GM12878 (cell line): ENCODE measurements at regions not wholly inside any gene's neighbourhood (a gene's known extent, or its start where the extent isn't known, plus 50 kb on each side); places are given as distances from the start of the nearest gene placed in this dataset.

Experiments
- ATAC-seq: fragments of 200-7000 bp; cut with Tn5 transposase; 3 replicates; pipeline ENCODE4 v1.9.1; 2020; ENCODE audit warnings: mild to moderate bottlenecking, moderate library complexity
- BruUV-seq: library from RNA; stranded (reverse); fragments of 400-500 nt; replicated peaks from 2 replicates; lab custom pipeline; 2021; lab: Mats Ljungman, UMichigan
- CTCF ChIA-PET: fragments of 300-600 bp; sonication (Branson Sonifier 250); formaldehyde crosslinking; extraction: SDS; loops from one replicate; lab custom pipeline; 2021; ENCODE audit warnings: inconsistent platforms; lab: Yijun Ruan, JAX
- POLR2A ChIA-PET: fragments of 350-600 bp; formaldehyde crosslinking; extraction: SDS; loops from one replicate; lab custom pipeline; 2021; ENCODE audit warnings: inconsistent platforms; lab: Charles Lee
- RAD21 ChIA-PET: fragments of 300-600 bp; sonication (Branson Sonifier 250); formaldehyde crosslinking; loops from one replicate; lab custom pipeline; 2023; ENCODE audit warnings: antibody characterized with exemption; ENCODE audit not compliant: unreplicated experiment; lab: Charles Lee
- SMC1A ChIA-PET: fragments of 300-600 bp; sonication (Branson Sonifier 250); formaldehyde crosslinking; loops from one replicate; lab custom pipeline; 2023; ENCODE audit not compliant: unreplicated experiment, uncharacterized antibody; lab: Charles Lee
- DNase-seq: peaks from one replicate; pipeline ENCODE4 v3.0.0-alpha.2; 2011; ENCODE audit warnings: low read depth, low spot score
- FAIRE-seq: peaks from 3 replicates; lab custom pipeline; 2011; peaks lifted over from hg19 to GRCh38; lab: Jason Lieb, UNC
- H2AFZ ChIP-seq: 2 replicates; pipeline ENCODE4 v1.6.0; 2011; ENCODE audit warnings: low read depth, low read length, control low read depth; ENCODE audit not compliant: control insufficient read depth
- H3K27ac ChIP-seq: 2 replicates; pipeline ENCODE4 v1.5.1; 2011; ENCODE audit warnings: control low read depth; ENCODE audit not compliant: control insufficient read depth, insufficient read depth
- H3K27me3 ChIP-seq, 2 experiments: replicated peaks in 1 of 2; 2 replicates each; pipeline versions ENCODE4 v1.6.0 to v1.6.1; 2011; ENCODE audit warnings: low read length in 1 of 2; ENCODE audit not compliant: control insufficient read depth in 2 of 2, insufficient read depth in 2 of 2
- H3K36me3 ChIP-seq, 2 experiments: 2 replicates each; pipeline ENCODE4 v1.5.1; 2011; ENCODE audit warnings: low read length in 1 of 2; ENCODE audit not compliant: control insufficient read depth in 2 of 2, insufficient read depth in 2 of 2
- H3K4me1 ChIP-seq: 2 replicates; pipeline ENCODE4 v1.6.1; 2011; ENCODE audit warnings: mild to moderate bottlenecking, low read length, moderate library complexity, mixed read lengths; ENCODE audit not compliant: control insufficient read depth, insufficient read depth
- H3K4me2 ChIP-seq: 2 replicates; pipeline ENCODE4 v1.6.0; 2011; ENCODE audit warnings: control low read depth; ENCODE audit not compliant: control insufficient read depth, insufficient read depth
- H3K4me3 ChIP-seq: fragments of 200-600 bp; sonication (generic); 2 replicates; pipeline ENCODE4 v1.5.1; 2016
- H3K79me2 ChIP-seq: 2 replicates; pipeline ENCODE4 v1.6.0; 2011; ENCODE audit warnings: low read length; ENCODE audit not compliant: control insufficient read depth, insufficient read depth
- H3K9ac ChIP-seq: 2 replicates; pipeline ENCODE4 v1.8.0; 2011; ENCODE audit warnings: low read length, control low read depth, mixed read lengths; ENCODE audit not compliant: control insufficient read depth, insufficient read depth
- H3K9me3 ChIP-seq: replicated peaks from 3 replicates; pipeline ENCODE4 v1.5.1; 2011; ENCODE audit warnings: mild to moderate bottlenecking, low read length; ENCODE audit not compliant: control insufficient read depth, insufficient read depth
- H4K20me1 ChIP-seq: 2 replicates; pipeline ENCODE4 v1.6.0; 2011; ENCODE audit not compliant: control insufficient read depth, insufficient read depth
- BCL3 ChIP-seq: IDR thresholded peaks from 2 replicates; pipeline ENCODE4 v1.6.1; 2011; ENCODE audit warnings: borderline replicate concordance, low read depth, mild to moderate bottlenecking, moderate library complexity, low read length; ENCODE audit not compliant: insufficient read depth, poor library complexity, severe bottlenecking
- BMI1 ChIP-seq: fragments of 450-650 bp; IDR thresholded peaks from 2 replicates; pipeline ENCODE4 v1.6.1; 2016; ENCODE audit warnings: mild to moderate bottlenecking, moderate library complexity, borderline replicate concordance
- CBFB ChIP-seq: IDR thresholded peaks from 2 replicates; pipeline ENCODE4 v1.6.1; 2016; ENCODE audit warnings: antibody characterized with exemption, low read depth
- CBX3 ChIP-seq: fragments of 200-600 bp; sonication (generic); IDR thresholded peaks from 2 replicates; pipeline ENCODE4 v1.6.1; 2016; ENCODE audit warnings: low read depth, borderline replicate concordance
- CBX5 ChIP-seq: sonication (generic); IDR thresholded peaks from 2 replicates; pipeline ENCODE4 v1.6.1; 2016; ENCODE audit warnings: low read depth, moderate library complexity, mild to moderate bottlenecking, inconsistent platforms
- CREB1 ChIP-seq: IDR thresholded peaks from 2 replicates; pipeline ENCODE4 v1.6.1; 2012; ENCODE audit warnings: low read depth, mild to moderate bottlenecking, inconsistent platforms
- FOS ChIP-seq: IDR thresholded peaks from 3 replicates; pipeline ENCODE4 v1.6.1; 2011; ENCODE audit warnings: borderline replicate concordance; ENCODE audit not compliant: insufficient read length; ENCODE audit errors: extremely low read depth
- IKZF1 ChIP-seq: fragments of 450-650 bp; conservative IDR thresholded peaks from 2 replicates; pipeline ENCODE4 v1.6.1; 2017; ENCODE audit warnings: antibody characterized with exemption, mild to moderate bottlenecking
- JUND ChIP-seq: IDR thresholded peaks from 2 replicates; pipeline ENCODE4 v1.6.1; 2012; ENCODE audit warnings: low read depth, mild to moderate bottlenecking, low read length, improper control_type of control experiment, moderate library complexity
- MEF2A ChIP-seq: IDR thresholded peaks from 2 replicates; pipeline ENCODE4 v1.6.1; 2011; ENCODE audit warnings: low read depth, mild to moderate bottlenecking, low read length, moderate library complexity; ENCODE audit not compliant: insufficient read depth
- NBN ChIP-seq: fragments of 450-650 bp; IDR thresholded peaks from 2 replicates; pipeline ENCODE4 v1.6.1; 2016
- NFYA ChIP-seq: IDR thresholded peaks from 2 replicates; pipeline ENCODE4 v1.6.1; 2011; ENCODE audit warnings: low read depth, mild to moderate bottlenecking, low read length, improper control_type of control experiment, borderline replicate concordance
- SMAD5 ChIP-seq: IDR thresholded peaks from 2 replicates; pipeline ENCODE4 v1.6.1; 2016; ENCODE audit warnings: antibody characterized with exemption, low read depth
- TBL1XR1 ChIP-seq: IDR thresholded peaks from 2 replicates; pipeline ENCODE4 v1.6.1; 2012; ENCODE audit warnings: low read depth, low read length, improper control_type of control experiment
- YBX1 ChIP-seq: fragments of 450-650 bp; IDR thresholded peaks from 2 replicates; pipeline ENCODE4 v1.6.1; 2016; ENCODE audit warnings: antibody characterized with exemption
- ZNF207 ChIP-seq: fragments of 450-650 bp; IDR thresholded peaks from 2 replicates; pipeline ENCODE4 v1.6.1; 2014; ENCODE audit warnings: antibody characterized with exemption, mild to moderate bottlenecking, borderline replicate concordance
- ZNF274 ChIP-seq: IDR thresholded peaks from one replicate; pipeline ENCODE4 v1.8.0; 2011; ENCODE audit not compliant: insufficient read length, insufficient read depth
- WGBS: methylation state at CpG from one replicate; pipeline ENCODE4 v1.1.6; 2016; ENCODE audit warnings: low lambda C conversion rate; ENCODE audit not compliant: insufficient replicate concordance, insufficient coverage; ENCODE audit errors: missing lambda C conversion rate; 5-methylcytosine and 5-hydroxymethylcytosine counted together
- in situ Hi-C: fragments of 300-500 bp; cut with MboI; formaldehyde crosslinking; loops from 9 replicates; pipeline ENCODE4 v1.14.3; 2018; ENCODE audit warnings: mixed read lengths
- intact Hi-C: fragments of 100-400 bp; cut with micrococcal nuclease; formaldehyde crosslinking; loops from one replicate; pipeline ENCODE4 v1.14.2; 2022; ENCODE audit not compliant: unreplicated experiment
- TF ChIP-seq, protein P1 (sequence below): fragments of 450-650 bp; formaldehyde crosslinking; IDR thresholded peaks from 2 replicates; pipeline ENCODE4 v1.4.0; 2020; ENCODE audit warnings: mild to moderate bottlenecking, moderate library complexity
- TF ChIP-seq, protein P2 (sequence below): fragments of 450-650 bp; IDR thresholded peaks from 2 replicates; pipeline ENCODE4 v1.6.1; 2016; ENCODE audit warnings: mild to moderate bottlenecking

- TF ChIP-seq, protein P1, sequence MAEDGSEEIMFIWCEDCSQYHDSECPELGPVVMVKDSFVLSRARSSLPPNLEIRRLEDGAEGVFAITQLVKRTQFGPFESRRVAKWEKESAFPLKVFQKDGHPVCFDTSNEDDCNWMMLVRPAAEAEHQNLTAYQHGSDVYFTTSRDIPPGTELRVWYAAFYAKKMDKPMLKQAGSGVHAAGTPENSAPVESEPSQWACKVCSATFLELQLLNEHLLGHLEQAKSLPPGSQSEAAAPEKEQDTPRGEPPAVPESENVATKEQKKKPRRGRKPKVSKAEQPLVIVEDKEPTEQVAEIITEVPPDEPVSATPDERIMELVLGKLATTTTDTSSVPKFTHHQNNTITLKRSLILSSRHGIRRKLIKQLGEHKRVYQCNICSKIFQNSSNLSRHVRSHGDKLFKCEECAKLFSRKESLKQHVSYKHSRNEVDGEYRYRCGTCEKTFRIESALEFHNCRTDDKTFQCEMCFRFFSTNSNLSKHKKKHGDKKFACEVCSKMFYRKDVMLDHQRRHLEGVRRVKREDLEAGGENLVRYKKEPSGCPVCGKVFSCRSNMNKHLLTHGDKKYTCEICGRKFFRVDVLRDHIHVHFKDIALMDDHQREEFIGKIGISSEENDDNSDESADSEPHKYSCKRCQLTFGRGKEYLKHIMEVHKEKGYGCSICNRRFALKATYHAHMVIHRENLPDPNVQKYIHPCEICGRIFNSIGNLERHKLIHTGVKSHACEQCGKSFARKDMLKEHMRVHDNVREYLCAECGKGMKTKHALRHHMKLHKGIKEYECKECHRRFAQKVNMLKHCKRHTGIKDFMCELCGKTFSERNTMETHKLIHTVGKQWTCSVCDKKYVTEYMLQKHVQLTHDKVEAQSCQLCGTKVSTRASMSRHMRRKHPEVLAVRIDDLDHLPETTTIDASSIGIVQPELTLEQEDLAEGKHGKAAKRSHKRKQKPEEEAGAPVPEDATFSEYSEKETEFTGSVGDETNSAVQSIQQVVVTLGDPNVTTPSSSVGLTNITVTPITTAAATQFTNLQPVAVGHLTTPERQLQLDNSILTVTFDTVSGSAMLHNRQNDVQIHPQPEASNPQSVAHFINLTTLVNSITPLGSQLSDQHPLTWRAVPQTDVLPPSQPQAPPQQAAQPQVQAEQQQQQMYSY (CRISPR knock-in tag): no peak
- TF ChIP-seq CBFB: no peak
- no peak for TF ChIP-seq FOS
Observed at GRCh38 chr2:48109491-48110204, 203.3 kb upstream of the FBXO11 start (continued).

- RAD21 ChIA-PET: interaction anchor here (0.7 to 3.2 kb wide), 2 partner anchors 204 to 309 kb away, joined by 3 to 17 read pairs; partner anchors contain the start of gene FBXO11
- CTCF ChIA-PET: interaction anchor here (0.9 to 2.2 kb wide), 3 partner anchors 304 to 478 kb away, joined by 4 to 25 read pairs (median 5); no protein-coding TSS in a partner anchor
- no peak for FAIRE-seq
Observed at GRCh38 chr2:48110492-48110891, 204.0 kb upstream of the FOXN2 start.

More at GRCh38 chr2:48110492-48110891, 204.0 kb upstream of the FOXN2 start:
- ATAC-seq (no peak), DNase-seq (no peak)
- H3K4me1 ChIP-seq: peaks cover 13% of the 10 kb centered on the region
- no peaks in the 10 kb centered on the region for H4K20me1 ChIP-seq
- H3K4me2 ChIP-seq: no peak overlapping the region
- no peak overlapping the region for H3K4me3 ChIP-seq
- H2AFZ ChIP-seq: no peak overlapping the region
- intact Hi-C loops (no loop called here), in situ Hi-C loops (no loop called here)
- BruUV-seq: no TSS peak
- ChIA-PET POLR2A (no interaction called here), SMC1A (no interaction called here)
- no peak for TF ChIP-seq CBX3
- TF ChIP-seq CBX5: no peak
- no peak for TF ChIP-seq YBX1
- TF ChIP-seq, protein P2, sequence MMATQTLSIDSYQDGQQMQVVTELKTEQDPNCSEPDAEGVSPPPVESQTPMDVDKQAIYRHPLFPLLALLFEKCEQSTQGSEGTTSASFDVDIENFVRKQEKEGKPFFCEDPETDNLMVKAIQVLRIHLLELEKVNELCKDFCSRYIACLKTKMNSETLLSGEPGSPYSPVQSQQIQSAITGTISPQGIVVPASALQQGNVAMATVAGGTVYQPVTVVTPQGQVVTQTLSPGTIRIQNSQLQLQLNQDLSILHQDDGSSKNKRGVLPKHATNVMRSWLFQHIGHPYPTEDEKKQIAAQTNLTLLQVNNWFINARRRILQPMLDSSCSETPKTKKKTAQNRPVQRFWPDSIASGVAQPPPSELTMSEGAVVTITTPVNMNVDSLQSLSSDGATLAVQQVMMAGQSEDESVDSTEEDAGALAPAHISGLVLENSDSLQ: no peak
- TF ChIP-seq JUND: no peak
- no peak for TF ChIP-seq BCL3
- TF ChIP-seq MEF2A: no peak
- no peak for TF ChIP-seq ZNF207
- TF ChIP-seq IKZF1: no peak
- TF ChIP-seq ZNF274: no peak
- no peak for TF ChIP-seq SMAD5
- no peak for TF ChIP-seq BMI1
- TF ChIP-seq CREB1: no peak
- TF ChIP-seq TBL1XR1: no peak
- TF ChIP-seq NFYA: no peak
- TF ChIP-seq NBN: no peak
- H3K9ac ChIP-seq: no peak overlapping the region
- H3K27ac ChIP-seq: no peak overlapping the region
- H3K36me3 ChIP-seq: no peaks in the 10 kb centered on the region
- no peaks in the 10 kb centered on the region for H3K79me2 ChIP-seq
- WGBS: 7% methylated on average over 4 of the region's 4 CpGs
- H3K9me3 ChIP-seq: no peaks in the 10 kb centered on the region
- no peaks in the 10 kb centered on the region for H3K27me3 ChIP-seq
